DOHH2 (cell line): ENCODE measurements at regions not wholly inside any gene's neighbourhood (a gene's known extent, or its start where the extent isn't known, plus 50 kb on each side); places are given as distances from the start of the nearest gene placed in this dataset.

ENCODE experiments used
- CTCF ChIP-seq: fragments of 200-600 bp; sonication (generic); IDR thresholded peaks from one replicate; pipeline ENCODE4 v1.5.1; 2014; ENCODE audit warnings: antibody characterized with exemption, mild to moderate bottlenecking, low read depth, low read length; ENCODE audit not compliant: poor library complexity, severe bottlenecking
- EZH2phosphoT487 ChIP-seq: fragments of 200-600 bp; sonication (generic); IDR thresholded peaks from 2 replicates; pipeline ENCODE4 v1.6.1; 2017; ENCODE audit warnings: borderline replicate concordance, mild to moderate bottlenecking, antibody characterized with exemption, low read length, moderate library complexity, mixed read lengths

DNA sequence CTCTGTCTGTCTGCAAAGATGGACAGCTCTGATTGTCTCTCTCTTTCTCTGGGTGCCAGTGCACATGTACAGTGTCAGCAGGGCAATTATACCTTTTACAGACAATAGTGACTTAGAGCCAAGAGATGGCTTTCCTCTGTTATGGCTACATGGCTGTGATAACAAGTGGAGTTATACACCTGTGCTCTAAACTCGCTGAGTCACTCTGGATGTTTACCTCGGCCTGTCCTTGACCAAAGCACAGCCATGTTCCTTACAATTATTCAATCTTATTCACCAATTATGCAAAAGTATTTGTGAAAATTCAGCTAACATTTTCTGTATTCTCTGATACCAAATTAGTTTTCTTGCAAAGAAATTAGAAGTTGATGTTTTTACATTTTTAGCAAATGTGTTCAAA is 475.5 kb upstream of the CCDC196 start:
- TF ChIP-seq CTCF (no peak), EZH2phosphoT487 (no peak)
